Osteocyte (in vitro differentiated cells): ENCODE measurements at regions not wholly inside any gene's neighbourhood (a gene's known extent, or its start where the extent isn't known, plus 50 kb on each side); places are given as distances from the start of the nearest gene placed in this dataset.

Experiments used
- DNase-seq: peaks from one replicate; pipeline ENCODE4 v3.0.0; 2021; ENCODE audit warnings: mixed read lengths; ENCODE audit not compliant: unreplicated experiment; ENCODE audit errors: extremely low spot score
- H3K27ac Mint-ChIP-seq: one replicate; pipeline ENCODE4 v1.8.0; 2021; ENCODE audit warnings: mild to moderate bottlenecking, mixed read lengths; ENCODE audit not compliant: unreplicated experiment
- H3K27me3 Mint-ChIP-seq: one replicate; pipeline ENCODE4 v1.8.0; 2021; ENCODE audit warnings: mixed read lengths; ENCODE audit not compliant: unreplicated experiment
- H3K36me3 Mint-ChIP-seq: one replicate; pipeline ENCODE4 v1.8.0; 2021; ENCODE audit warnings: mixed read lengths; ENCODE audit not compliant: unreplicated experiment
- H3K4me1 Mint-ChIP-seq: one replicate; pipeline ENCODE4 v1.8.0; 2021; ENCODE audit warnings: mixed read lengths; ENCODE audit not compliant: unreplicated experiment
- H3K4me3 Mint-ChIP-seq: one replicate; pipeline ENCODE4 v1.8.0; 2021; ENCODE audit warnings: mild to moderate bottlenecking, moderate library complexity, mixed read lengths; ENCODE audit not compliant: unreplicated experiment
- H3K9me3 Mint-ChIP-seq: one replicate; pipeline ENCODE4 v1.8.0; 2021; ENCODE audit warnings: mixed read lengths; ENCODE audit not compliant: unreplicated experiment
- CTCF ChIP-seq: fragments of 200-600 bp; sonication (generic); IDR thresholded peaks from 2 replicates; pipeline ENCODE4 v1.5.0; 2021; ENCODE audit warnings: antibody characterized with exemption, mild to moderate bottlenecking, moderate library complexity

GRCh38 chr14:101456246-101457175, 104.8 kb upstream of the DIO3 start:
- Mint-ChIP-seq H3K27ac (no peak overlapping the region), H3K36me3 (no peaks in the 10 kb centered on the region), H3K27me3 (peaks cover 9% of the 10 kb centered on the region), H3K4me1 (no peaks in the 10 kb centered on the region), H3K4me3 (no peak overlapping the region), H3K9me3 (no peaks in the 10 kb centered on the region)
- no peak for DNase-seq
- TF ChIP-seq CTCF, result no peak

GRCh38 chr14:101457301-101457935, 103.9 kb upstream of the DIO3 start:
- H3K9me3 Mint-ChIP-seq, result no peaks in the 10 kb centered on the region
- no peaks in the 10 kb centered on the region for H3K4me1 Mint-ChIP-seq
- no peak for TF ChIP-seq CTCF
- H3K27me3 Mint-ChIP-seq, result peaks cover 9% of the 10 kb centered on the region
- no peak overlapping the region for H3K27ac Mint-ChIP-seq
- no peak overlapping the region for H3K4me3 Mint-ChIP-seq
- DNase-seq, result no peak
- no peaks in the 10 kb centered on the region for H3K36me3 Mint-ChIP-seq

- peaks cover 9% of the 10 kb centered on the region for H3K27me3 Mint-ChIP-seq
- H3K9me3 Mint-ChIP-seq, result no peaks in the 10 kb centered on the region
- no peaks in the 10 kb centered on the region for H3K4me1 Mint-ChIP-seq
- H3K4me3 Mint-ChIP-seq, result no peak overlapping the region
- no peak for TF ChIP-seq CTCF
- no peak for DNase-seq
- no peak overlapping the region for H3K27ac Mint-ChIP-seq
- no peaks in the 10 kb centered on the region for H3K36me3 Mint-ChIP-seq
These were observed 103.2 kb upstream of the DIO3 start for GRCh38 chr14:101457936-101458740.

GRCh38 chr14:101458741-101459550, 102.3 kb upstream of the DIO3 start:
- Mint-ChIP-seq H3K27me3 (peaks cover 9% of the 10 kb centered on the region), H3K4me3 (no peak overlapping the region), H3K9me3 (no peaks in the 10 kb centered on the region), H3K36me3 (no peaks in the 10 kb centered on the region), H3K27ac (no peak overlapping the region), H3K4me1 (no peaks in the 10 kb centered on the region)
- TF ChIP-seq CTCF, result no peak
- no peak for DNase-seq
